ENCODE measurements at regions not wholly inside any gene's neighbourhood (a gene's known extent, or its start where the extent isn't known, plus 50 kb on each side); places are given as distances from the start of the nearest gene placed in this dataset.

- in situ Hi-C loops (cut with MboI; ENCODE audit: low sequenced_read_pairs): no loop called here
- no peak for DNase-seq (ENCODE audit: low spot score in 2 of 2)
- H3K9me3 ChIP-seq: no peaks in the 10 kb centered on the region
- H3K4me3 ChIP-seq: no peak overlapping the region
- no peaks in the 10 kb centered on the region for H3K27me3 ChIP-seq (ENCODE audit: low read depth)
- H3K36me3 ChIP-seq (replicated peaks): no peaks in the 10 kb centered on the region
- H3K4me1 ChIP-seq: no peaks in the 10 kb centered on the region
Measured at GRCh38 chr10:123398756-123399155, 244.6 kb downstream of the BUB3 start.

- no peak for DNase-seq (ENCODE audit: low spot score in 2 of 2)
- no peaks in the 10 kb centered on the region for H3K36me3 ChIP-seq (replicated peaks)
- no peaks in the 10 kb centered on the region for H3K4me1 ChIP-seq
- H3K9me3 ChIP-seq: no peaks in the 10 kb centered on the region
- H3K4me3 ChIP-seq: no peak overlapping the region
- in situ Hi-C loops (cut with MboI; ENCODE audit: low sequenced_read_pairs): no loop called here
- no peaks in the 10 kb centered on the region for H3K27me3 ChIP-seq (ENCODE audit: low read depth)
Measured at GRCh38 chr10:123399276-123399839, 245.2 kb downstream of the BUB3 start.

- in situ Hi-C loops (cut with MboI; ENCODE audit: low sequenced_read_pairs): no loop called here
- DNase-seq (ENCODE audit: low spot score in 2 of 2): no peak
- no peaks in the 10 kb centered on the region for H3K4me1 ChIP-seq
- H3K36me3 ChIP-seq (replicated peaks): no peaks in the 10 kb centered on the region
- H3K4me3 ChIP-seq: no peak overlapping the region
- H3K9me3 ChIP-seq: peaks cover 3% of the 10 kb centered on the region; the same call in 1 of the 2 replicates
- no peaks in the 10 kb centered on the region for H3K27me3 ChIP-seq (ENCODE audit: low read depth)
Measured at GRCh38 chr10:123402021-123402420, 247.8 kb downstream of the BUB3 start.

- no peaks in the 10 kb centered on the region for H3K36me3 ChIP-seq (replicated peaks)
- H3K4me1 ChIP-seq: no peaks in the 10 kb centered on the region
- H3K9me3 ChIP-seq: peaks cover 3% of the 10 kb centered on the region; the same call in 1 of the 2 replicates
- in situ Hi-C loops (cut with MboI; ENCODE audit: low sequenced_read_pairs): no loop called here
- H3K27me3 ChIP-seq (ENCODE audit: low read depth): no peaks in the 10 kb centered on the region
- no peak for DNase-seq (ENCODE audit: low spot score in 2 of 2)
- no peak overlapping the region for H3K4me3 ChIP-seq
Measured at GRCh38 chr10:123402656-123403055, 248.5 kb downstream of the BUB3 start.

- no peaks in the 10 kb centered on the region for H3K36me3 ChIP-seq (replicated peaks)
- no peaks in the 10 kb centered on the region for H3K27me3 ChIP-seq (ENCODE audit: low read depth)
- in situ Hi-C loops (cut with MboI; ENCODE audit: low sequenced_read_pairs): no loop called here
- H3K4me3 ChIP-seq: no peak overlapping the region
- DNase-seq (ENCODE audit: low spot score in 2 of 2): no peak
- H3K9me3 ChIP-seq: peaks cover 3% of the 10 kb centered on the region; the same call in 1 of the 2 replicates
- H3K4me1 ChIP-seq: no peaks in the 10 kb centered on the region
Measured at GRCh38 chr10:123404357-123404756, 250.2 kb downstream of the BUB3 start.

- Histone ChIP-seq H3K27me3 (ENCODE audit: low read depth) (no peaks in the 10 kb centered on the region), H3K4me3 (no peak overlapping the region), H3K36me3 (replicated peaks) (no peaks in the 10 kb centered on the region), H3K4me1 (no peaks in the 10 kb centered on the region), H3K9me3 (peaks cover 3% of the 10 kb centered on the region; the same call in 1 of the 2 replicates)
- in situ Hi-C loops (cut with MboI; ENCODE audit: low sequenced_read_pairs): no loop called here
- DNase-seq (ENCODE audit: low spot score in 2 of 2): no peak
Measured at GRCh38 chr10:123408660-123409059, 254.5 kb downstream of the BUB3 start.

- DNase-seq (ENCODE audit: low spot score in 2 of 2): no peak
- Histone ChIP-seq H3K27me3 (ENCODE audit: low read depth) (no peaks in the 10 kb centered on the region), H3K4me3 (no peak overlapping the region), H3K9me3 (peaks cover 3% of the 10 kb centered on the region; the same call in 1 of the 2 replicates), H3K36me3 (replicated peaks) (no peaks in the 10 kb centered on the region), H3K4me1 (no peaks in the 10 kb centered on the region)
- in situ Hi-C loops (cut with MboI; ENCODE audit: low sequenced_read_pairs): no loop called here
Measured at GRCh38 chr10:123409426-123409825, 255.2 kb downstream of the BUB3 start.

GRCh38 chr10:123409884-123410283 lies 255.7 kb downstream of the BUB3 start:
- Histone ChIP-seq H3K4me3 (no peak overlapping the region), H3K4me1 (no peaks in the 10 kb centered on the region), H3K36me3 (replicated peaks) (no peaks in the 10 kb centered on the region), H3K9me3 (peaks cover under 1% of the 10 kb centered on the region; the same call in 1 of the 2 replicates), H3K27me3 (ENCODE audit: low read depth) (no peaks in the 10 kb centered on the region)
- in situ Hi-C loops (cut with MboI; ENCODE audit: low sequenced_read_pairs): no loop called here
- no peak for DNase-seq (ENCODE audit: low spot score in 2 of 2)

- H3K4me1 ChIP-seq: no peaks in the 10 kb centered on the region
- no peak for DNase-seq (ENCODE audit: low spot score in 2 of 2)
- H3K4me3 ChIP-seq: no peak overlapping the region
- H3K9me3 ChIP-seq: no peaks in the 10 kb centered on the region
- no peaks in the 10 kb centered on the region for H3K36me3 ChIP-seq (replicated peaks)
- no peaks in the 10 kb centered on the region for H3K27me3 ChIP-seq (ENCODE audit: low read depth)
- in situ Hi-C loops (cut with MboI; ENCODE audit: low sequenced_read_pairs): no loop called here
Measured at GRCh38 chr10:123413353-123413752, 252.8 kb upstream of the GPR26 start.

- no peaks in the 10 kb centered on the region for H3K27me3 ChIP-seq (ENCODE audit: low read depth)
- no peaks in the 10 kb centered on the region for H3K4me1 ChIP-seq
- DNase-seq (ENCODE audit: low spot score in 2 of 2): no peak
- H3K9me3 ChIP-seq: no peaks in the 10 kb centered on the region
- H3K36me3 ChIP-seq (replicated peaks): no peaks in the 10 kb centered on the region
- in situ Hi-C loops (cut with MboI; ENCODE audit: low sequenced_read_pairs): no loop called here
- H3K4me3 ChIP-seq: no peak overlapping the region
Measured at GRCh38 chr10:123415523-123415922, 250.6 kb upstream of the GPR26 start.

GRCh38 chr10:123417414-123417813 lies 248.7 kb upstream of the GPR26 start:
- Histone ChIP-seq H3K4me3 (no peak overlapping the region), H3K4me1 (no peaks in the 10 kb centered on the region), H3K36me3 (replicated peaks) (no peaks in the 10 kb centered on the region), H3K9me3 (no peaks in the 10 kb centered on the region), H3K27me3 (ENCODE audit: low read depth) (no peaks in the 10 kb centered on the region)
- in situ Hi-C loops (cut with MboI; ENCODE audit: low sequenced_read_pairs): no loop called here
- no peak for DNase-seq (ENCODE audit: low spot score in 2 of 2)

- in situ Hi-C loops (cut with MboI; ENCODE audit: low sequenced_read_pairs): no loop called here
- no peak for DNase-seq (ENCODE audit: low spot score in 2 of 2)
- no peaks in the 10 kb centered on the region for H3K9me3 ChIP-seq
Measured at GRCh38 chr10:123421461-123421860, 244.7 kb upstream of the GPR26 start.

GRCh38 chr10:123422261-123422660 lies 243.9 kb upstream of the GPR26 start:
- H3K4me3 ChIP-seq: no peak overlapping the region
- no peaks in the 10 kb centered on the region for H3K9me3 ChIP-seq
- H3K4me1 ChIP-seq: no peaks in the 10 kb centered on the region
- H3K27me3 ChIP-seq (ENCODE audit: low read depth): peaks cover 10% of the 10 kb centered on the region; the same call in 1 of the 2 replicates
- in situ Hi-C loops (cut with MboI; ENCODE audit: low sequenced_read_pairs): no loop called here
- no peaks in the 10 kb centered on the region for H3K36me3 ChIP-seq (replicated peaks)
- no peak for DNase-seq (ENCODE audit: low spot score in 2 of 2)

More at GRCh38 chr10:123421461-123421860, 244.7 kb upstream of the GPR26 start:
- no peaks in the 10 kb centered on the region for H3K36me3 ChIP-seq (replicated peaks)
- H3K4me3 ChIP-seq: no peak overlapping the region
- 0 out of 2 replicates have a peak, but pooled peaks cover 2% of the 10 kb centered on the region for H3K27me3 ChIP-seq (ENCODE audit: low read depth)
- H3K4me1 ChIP-seq: no peaks in the 10 kb centered on the region

- no peak for DNase-seq (ENCODE audit: low spot score in 2 of 2)
- Histone ChIP-seq H3K4me1 (no peaks in the 10 kb centered on the region), H3K4me3 (no peak overlapping the region), H3K9me3 (no peaks in the 10 kb centered on the region), H3K27me3 (ENCODE audit: low read depth) (peaks cover 22% of the 10 kb centered on the region), H3K36me3 (replicated peaks) (no peaks in the 10 kb centered on the region)
- in situ Hi-C loops (cut with MboI; ENCODE audit: low sequenced_read_pairs): no loop called here
Measured at GRCh38 chr10:123424537-123424936, 241.6 kb upstream of the GPR26 start.

- in situ Hi-C loops (cut with MboI; ENCODE audit: low sequenced_read_pairs): no loop called here
Measured at GRCh38 chr10:123425680-123426079, 240.5 kb upstream of the GPR26 start.

More at GRCh38 chr10:123425680-123426079, 240.5 kb upstream of the GPR26 start:
- no peak for DNase-seq (ENCODE audit: low spot score in 2 of 2)
- Histone ChIP-seq H3K36me3 (replicated peaks) (no peaks in the 10 kb centered on the region), H3K4me1 (no peaks in the 10 kb centered on the region), H3K27me3 (ENCODE audit: low read depth) (peaks cover 22% of the 10 kb centered on the region), H3K9me3 (no peaks in the 10 kb centered on the region), H3K4me3 (no peak overlapping the region)
